Cardiac septum (tissue), 1 donor: ENCODE measurements at regions not wholly inside any gene's neighbourhood (a gene's known extent, or its start where the extent isn't known, plus 50 kb on each side); places are given as distances from the start of the nearest gene placed in this dataset.

Experiments used
- DNase-seq: peaks from one replicate; pipeline ENCODE4 v3.0.0-alpha.2; 2020; ENCODE audit warnings: low spot score
- intact Hi-C: fragments of 100-400 bp; cut with DNase I; formaldehyde crosslinking; loops from one replicate; pipeline ENCODE4 v1.14.0; 2022
- donor health status: DM: no; HTN: no; CAD: no.

- intact Hi-C loops = no loop called here
Observed at GRCh38 chr18:44214396-44214795, 466.3 kb upstream of the SETBP1 start.

GRCh38 chr18:44216169-44216568 lies 464.5 kb upstream of the SETBP1 start:
- no peak for DNase-seq
- intact Hi-C loops = no loop called here

More at GRCh38 chr18:44214396-44214795, 466.3 kb upstream of the SETBP1 start:
- no peak for DNase-seq

DNA sequence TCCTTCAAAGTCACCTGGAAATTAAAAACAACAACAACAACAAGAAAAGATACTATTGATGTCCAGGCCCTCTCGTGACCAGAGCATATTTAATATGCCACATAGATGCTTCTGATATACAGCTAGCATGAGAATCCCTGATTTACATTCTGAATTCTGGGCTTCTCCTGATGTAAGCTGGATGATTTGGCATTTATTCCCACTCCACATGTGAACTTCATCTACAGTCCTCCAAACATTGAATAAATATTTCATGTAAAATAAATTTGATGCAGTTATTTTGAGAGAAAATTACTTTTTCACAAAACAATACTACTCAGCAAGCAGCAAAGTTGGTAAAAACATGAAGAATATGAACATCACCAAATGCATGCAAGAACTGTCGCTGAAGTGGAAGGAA lies 453.2 kb upstream of the SETBP1 start:
- intact Hi-C loops = no loop called here
- DNase-seq = no peak

GRCh38 chr18:44229693-44230108 lies 451.0 kb upstream of the SETBP1 start:
- intact Hi-C loops = no loop called here
- peak; percentile 81 for DNase-seq

- DNase-seq = no peak
- intact Hi-C loops = no loop called here
Observed at GRCh38 chr18:44231936-44232335, 448.8 kb upstream of the SETBP1 start.

- intact Hi-C loops = no loop called here
Observed at GRCh38 chr18:44232500-44232899, 448.2 kb upstream of the SETBP1 start.

DNA sequence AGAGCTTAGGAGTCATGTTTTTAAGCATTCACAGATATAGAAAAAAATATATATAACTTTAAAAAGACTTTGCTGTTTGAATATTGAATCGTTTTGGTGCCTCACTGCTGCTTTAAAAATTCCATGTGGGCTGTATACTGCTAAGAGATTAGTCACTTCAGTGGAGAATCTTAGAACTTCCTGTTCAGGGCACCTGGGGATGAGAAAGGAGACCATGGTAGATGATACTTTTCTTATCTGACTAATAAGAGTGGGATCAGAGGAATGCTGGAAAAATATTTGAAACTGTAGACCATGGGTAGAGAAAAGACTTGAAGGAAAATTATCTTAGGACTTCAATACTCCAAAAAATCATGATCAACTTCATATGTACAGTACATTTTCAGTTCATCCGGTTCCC lies 442.2 kb upstream of the SETBP1 start:
- intact Hi-C loops = no loop called here
- DNase-seq = no peak

More at GRCh38 chr18:44232500-44232899, 448.2 kb upstream of the SETBP1 start:
- DNase-seq = no peak

DNA sequence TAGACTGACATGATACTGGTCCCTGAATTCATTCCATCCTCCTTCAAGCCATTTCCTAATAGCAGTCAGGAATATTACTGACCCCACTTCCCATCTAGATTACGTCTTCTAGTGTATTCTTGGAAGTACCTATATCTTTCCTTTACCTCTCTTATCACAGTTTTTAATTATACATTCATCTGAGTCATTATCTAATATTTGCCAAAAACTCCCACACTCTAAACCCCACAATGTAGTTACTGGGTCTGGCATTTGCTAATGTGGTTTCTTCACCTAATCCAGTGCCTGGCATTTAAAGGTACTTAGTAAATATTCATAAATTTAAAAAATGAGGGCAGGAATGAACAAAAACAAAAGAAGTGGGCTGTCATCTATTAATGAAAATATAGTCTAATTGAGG lies 441.8 kb upstream of the SETBP1 start:
- DNase-seq = no peak
- intact Hi-C loops = no loop called here

GRCh38 chr18:44241020-44241419 lies 439.7 kb upstream of the SETBP1 start:
- DNase-seq = no peak
- intact Hi-C loops = no loop called here

DNA sequence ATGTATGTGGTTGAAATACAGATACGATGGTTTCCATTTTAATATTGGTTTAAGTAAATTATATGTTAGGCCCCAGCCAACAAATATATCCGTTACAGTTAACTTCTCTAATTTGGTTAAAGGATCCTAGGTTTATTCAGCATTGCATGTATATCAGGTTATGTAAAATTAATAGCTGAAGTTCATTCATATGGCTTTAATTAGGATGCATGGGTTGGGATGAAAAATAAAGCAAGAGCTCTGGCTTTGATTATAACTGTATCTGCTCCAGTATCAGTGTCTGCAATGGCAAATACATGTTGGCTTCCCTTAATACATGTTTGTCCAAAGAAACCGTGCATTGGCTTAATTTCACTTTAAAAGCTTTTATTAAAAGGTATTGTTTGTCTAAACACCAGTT lies 435.7 kb upstream of the SETBP1 start:
- no peak for DNase-seq
- intact Hi-C loops = no loop called here

DNA sequence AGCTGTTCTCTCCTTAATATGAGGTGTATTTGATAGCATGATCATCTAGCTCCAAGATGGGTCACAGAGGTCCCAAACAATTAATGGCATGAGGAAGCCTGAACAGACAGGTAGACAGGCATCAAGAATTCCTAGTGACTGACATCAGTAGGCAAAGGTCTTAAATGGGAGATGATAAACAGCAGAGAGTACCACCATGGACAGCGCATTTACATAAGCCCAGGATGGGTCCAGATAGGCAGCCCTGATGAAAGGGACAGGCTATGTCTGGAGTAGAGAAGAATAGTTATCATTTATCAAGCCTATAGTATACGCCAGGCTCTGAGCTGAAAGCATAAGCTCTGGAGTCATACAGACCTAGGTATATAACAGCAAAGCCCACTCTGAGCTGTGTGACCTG lies 434.7 kb upstream of the SETBP1 start:
- intact Hi-C loops = no loop called here
- DNase-seq = no peak

GRCh38 chr18:44258086-44258485 lies 422.6 kb upstream of the SETBP1 start:
- intact Hi-C loops = no loop called here
- no peak for DNase-seq

DNA sequence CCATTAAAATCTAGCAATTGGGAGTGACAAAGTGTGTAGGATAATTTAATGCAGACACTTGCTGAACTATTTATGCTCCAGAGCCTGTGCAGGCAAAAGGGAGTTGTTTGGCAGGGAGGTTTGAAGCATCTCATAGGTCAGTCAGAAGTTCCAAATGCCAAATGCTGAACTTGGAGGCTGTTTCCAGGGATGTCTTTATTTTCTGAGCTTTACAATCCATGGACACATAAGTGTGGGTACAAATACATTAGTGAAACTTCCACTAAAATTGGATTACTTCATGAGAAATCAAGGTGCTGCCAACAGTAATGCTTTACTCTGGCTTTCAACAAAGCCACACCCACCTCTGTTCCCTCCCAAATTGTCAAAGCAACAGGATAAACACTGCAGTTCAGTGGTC lies 422.1 kb upstream of the SETBP1 start:
- DNase-seq = no peak
- intact Hi-C loops = no loop called here

GRCh38 chr18:44259610-44260009 lies 421.1 kb upstream of the SETBP1 start:
- intact Hi-C loops = no loop called here

GRCh38 chr18:44265437-44265836 lies 415.3 kb upstream of the SETBP1 start:
- intact Hi-C loops = no loop called here
- no peak for DNase-seq

More at GRCh38 chr18:44259610-44260009, 421.1 kb upstream of the SETBP1 start:
- no peak for DNase-seq

- DNase-seq = no peak
- intact Hi-C loops = no loop called here
Observed at GRCh38 chr18:44273298-44273697, 407.4 kb upstream of the SETBP1 start.

- intact Hi-C loops = no loop called here
- DNase-seq = no peak
Observed at GRCh38 chr18:44280479-44280878, 400.2 kb upstream of the SETBP1 start.

GRCh38 chr18:44286049-44286448 lies 394.6 kb upstream of the SETBP1 start:
- intact Hi-C loops = no loop called here
- DNase-seq = no peak

- intact Hi-C loops = no loop called here
- no peak for DNase-seq
Observed at GRCh38 chr18:44290366-44290977, 390.2 kb upstream of the SETBP1 start.

DNA sequence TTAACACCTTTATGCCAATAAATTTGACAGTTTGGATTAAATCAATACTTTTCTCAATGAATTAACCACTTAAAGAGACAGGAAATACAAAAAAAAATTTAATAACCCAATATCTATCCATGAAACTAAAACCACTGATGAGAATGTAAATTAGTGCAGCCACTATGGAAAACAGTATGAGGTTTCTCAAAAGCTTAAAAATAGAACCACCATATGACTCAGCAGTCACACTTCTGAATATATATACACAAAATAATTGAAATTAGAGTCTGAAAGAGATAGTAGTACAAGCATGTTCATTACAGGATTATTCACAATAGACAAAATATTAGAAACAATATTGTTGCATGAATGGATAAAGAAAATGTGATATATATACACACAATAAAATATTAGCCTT lies 382.1 kb upstream of the SETBP1 start:
- intact Hi-C loops = no loop called here

DNA sequence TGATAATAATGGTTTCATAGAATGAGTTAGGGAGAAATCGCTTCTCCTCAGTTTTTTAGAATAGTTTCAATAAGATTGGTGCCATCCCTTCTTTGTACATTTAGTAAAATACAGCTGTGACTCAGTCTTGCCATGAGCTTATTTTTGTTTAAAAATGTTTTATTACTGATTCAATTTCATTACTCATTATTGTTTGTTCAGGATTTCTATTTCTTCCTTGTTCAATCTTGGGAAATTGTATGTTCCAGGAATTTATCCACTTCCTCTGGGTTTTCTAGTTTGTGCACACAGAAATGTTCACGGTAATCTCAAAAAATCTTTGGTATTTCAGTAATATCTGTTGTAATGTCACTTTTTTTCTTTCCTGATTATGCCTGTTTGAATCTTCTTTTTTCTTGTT lies 371.5 kb upstream of the SETBP1 start:
- intact Hi-C loops = no loop called here
- no peak for DNase-seq

More for the DNA sequence above, 382.1 kb upstream of the SETBP1 start:
- no peak for DNase-seq
